ENCODE measurements at regions not wholly inside any gene's neighbourhood (a gene's known extent, or its start where the extent isn't known, plus 50 kb on each side); places are given as distances from the start of the nearest gene placed in this dataset.
"Not testable (repeated sequence)": the region's sequence is repeated elsewhere in the genome, so short reads cannot be mapped to it uniquely, and the experiment has no call there.

GRCh38 chr22:46047226-46047625, 70.3 kb upstream of the WNT7B start:
- no peak for DNase-seq (ENCODE audit: insufficient read length, low spot score)
- FAIRE-seq = no peak
- TF ChIP-seq CTCF (IDR thresholded peaks at IDR 0.05; ENCODE audit: insufficient read depth, missing control alignments) = no peak

GRCh38 chr22:46047841-46048595, 71.1 kb upstream of the WNT7B start:
- no peak for FAIRE-seq
- DNase-seq (ENCODE audit: insufficient read length, low spot score) = no peak
- TF ChIP-seq CTCF (IDR thresholded peaks at IDR 0.05; ENCODE audit: insufficient read depth, missing control alignments) = no peak

- FAIRE-seq; DNase-seq (ENCODE audit: insufficient read length, low spot score): not testable (repeated sequence)
These were observed 71.7 kb upstream of the WNT7B start for GRCh38 chr22:46048661-46049060.

- no peak for TF ChIP-seq CTCF (IDR thresholded peaks at IDR 0.05; ENCODE audit: insufficient read depth, missing control alignments)
- DNase-seq (ENCODE audit: insufficient read length, low spot score) (no peak), FAIRE-seq (no peak)
These were observed 72.9 kb upstream of the WNT7B start for GRCh38 chr22:46049726-46050450.

GRCh38 chr22:46050451-46050845, 73.5 kb upstream of the WNT7B start:
- no peak for TF ChIP-seq CTCF (IDR thresholded peaks at IDR 0.05; ENCODE audit: insufficient read depth, missing control alignments)
- DNase-seq (ENCODE audit: insufficient read length, low spot score) = no peak
- FAIRE-seq = no peak

- DNase-seq (ENCODE audit: insufficient read length, low spot score) (no peak), FAIRE-seq (no peak)
- TF ChIP-seq CTCF (IDR thresholded peaks at IDR 0.05; ENCODE audit: insufficient read depth, missing control alignments) = no peak
These were observed 74.1 kb upstream of the WNT7B start for GRCh38 chr22:46050916-46051614.

- TF ChIP-seq CTCF (IDR thresholded peaks at IDR 0.05; ENCODE audit: insufficient read depth, missing control alignments) = no peak
- DNase-seq (ENCODE audit: insufficient read length, low spot score) (no peak), FAIRE-seq (no peak)
These were observed 74.7 kb upstream of the WNT7B start for GRCh38 chr22:46051646-46052045.

All from D721Med (cell line).